Common myeloid progenitor, CD34-positive (primary cell): ENCODE measurements at regions not wholly inside any gene's neighbourhood (a gene's known extent, or its start where the extent isn't known, plus 50 kb on each side); places are given as distances from the start of the nearest gene placed in this dataset.

Experiments
- CTCF ChIA-PET: fragments of 350-600 bp; sonication (Branson Sonifier 250); formaldehyde crosslinking; loops from one replicate; lab custom pipeline; 2021; ENCODE audit warnings: antibody characterized with exemption; lab: Charles Lee
- POLR2A ChIA-PET: fragments of 350-600 bp; sonication (Branson Sonifier 250); formaldehyde crosslinking; loops from one replicate; lab custom pipeline; 2021; ENCODE audit warnings: antibody characterized with exemption; lab: Charles Lee
- DNase-seq, 3 donors: peaks; one replicate each; pipeline versions ENCODE4 v3.0.0 to v3.0.0-alpha.2; 2013
- H3K27ac ChIP-seq, 2 experiments: 1 replicate in 1 of 2; 2 replicates in 1 of 2; pipeline ENCODE4 v1.7.0; 2013; ENCODE audit warnings: inconsistent platforms in 2 of 2, low read length in 2 of 2, mild to moderate bottlenecking in 2 of 2, low read depth in 1 of 2, moderate library complexity in 1 of 2; ENCODE audit not compliant: severe bottlenecking in 2 of 2, insufficient read depth in 1 of 2, poor library complexity in 1 of 2
- H3K27me3 ChIP-seq, 5 experiments: replicated peaks in 2 of 5; 1 replicate in 3 of 5; 2 replicates in 2 of 5; pipeline versions ENCODE4 v1.6.1 to v1.7.0; 2013; ENCODE audit warnings: low read length in 4 of 5, mild to moderate bottlenecking in 2 of 5, moderate library complexity in 2 of 5, inconsistent platforms in 1 of 5; ENCODE audit not compliant: insufficient read depth in 5 of 5, control insufficient read depth in 4 of 5
- H3K36me3 ChIP-seq, 4 experiments: 1 replicate in 2 of 4; 2 replicates in 2 of 4; pipeline versions ENCODE4 v1.6.1 to v1.7.0; 2013; ENCODE audit warnings: low read length in 3 of 4, control low read depth in 1 of 4, mild to moderate bottlenecking in 1 of 4; ENCODE audit not compliant: control insufficient read depth in 4 of 4, insufficient read depth in 4 of 4
- H3K4me1 ChIP-seq, 4 experiments: 1 replicate in 3 of 4; 2 replicates in 1 of 4; pipeline versions ENCODE4 v1.6.1 to v1.7.1; 2013; ENCODE audit warnings: low read length in 3 of 4, mild to moderate bottlenecking in 3 of 4, control low read depth in 1 of 4, inconsistent platforms in 1 of 4, moderate library complexity in 1 of 4; ENCODE audit not compliant: control insufficient read depth in 4 of 4, insufficient read depth in 4 of 4; ENCODE audit errors: control extremely low read depth in 1 of 4
- H3K4me3 ChIP-seq, 7 experiments: 1 replicate in 4 of 7; 2 replicates in 3 of 7; pipeline versions ENCODE4 v1.5.1 to v1.7.0; 2013; ENCODE audit warnings: mild to moderate bottlenecking in 7 of 7, low read length in 6 of 7, moderate library complexity in 6 of 7, inconsistent platforms in 2 of 7, low read depth in 2 of 7, control low read depth in 1 of 7; ENCODE audit not compliant: insufficient read depth in 4 of 7, control insufficient read depth in 1 of 7; ENCODE audit errors: extremely low read depth in 1 of 7
- H3K9me3 ChIP-seq, 5 experiments: 1 replicate in 4 of 5; 2 replicates in 1 of 5; pipeline versions ENCODE4 v1.6.1 to v1.7.1; 2013; ENCODE audit warnings: low read length in 4 of 5, mild to moderate bottlenecking in 2 of 5, inconsistent platforms in 1 of 5, low read depth in 1 of 5, moderate library complexity in 1 of 5; ENCODE audit not compliant: control insufficient read depth in 4 of 5, insufficient read depth in 2 of 5; ENCODE audit errors: control extremely low read depth in 1 of 5
- WGBS: methylation state at CpG from one replicate; pipeline ENCODE4 v1.1.5; 2013; ENCODE audit not compliant: insufficient coverage; 5-methylcytosine and 5-hydroxymethylcytosine counted together

GRCh38 chr5:82649943-82650342, 371.8 kb upstream of the RPS23 start:
- Histone ChIP-seq H3K9me3 (no peaks in the 10 kb centered on the region), H3K4me1 (no peaks in the 10 kb centered on the region)
- 100% methylated on average over 2 of the region's 3 CpGs for WGBS

GRCh38 chr5:82644766-82645165, 366.6 kb upstream of the RPS23 start:
- WGBS: 86% methylated on average over 1 of the region's 4 CpGs
- POLR2A ChIA-PET: no interaction called here

More at GRCh38 chr5:82649943-82650342, 371.8 kb upstream of the RPS23 start:
- Histone ChIP-seq H3K4me3 (no peak overlapping the region), H3K27me3 (no peaks in the 10 kb centered on the region), H3K27ac (no peak overlapping the region), H3K36me3 (no peaks in the 10 kb centered on the region)
- no peak for DNase-seq
- ChIA-PET CTCF (no interaction called here), POLR2A (no interaction called here)

GRCh38 chr5:82644229-82644628, 366.1 kb upstream of the RPS23 start:
- no peak overlapping the region for H3K27ac ChIP-seq
- ChIA-PET POLR2A (interaction anchor here (0.7 kb wide), 1 partner anchor 784 kb away, joined by 3 read pairs; no protein-coding TSS in a partner anchor), CTCF (no interaction called here)
- H3K4me3 ChIP-seq: no peak overlapping the region
- no peaks in the 10 kb centered on the region for H3K36me3 ChIP-seq
- peaks cover 0 to 8% (median 0%) of the 10 kb centered on the region in 4 experiments for H3K4me1 ChIP-seq
- no peaks in the 10 kb centered on the region for H3K9me3 ChIP-seq
- no peaks in the 10 kb centered on the region for H3K27me3 ChIP-seq
- DNase-seq: no peak

More at GRCh38 chr5:82644766-82645165, 366.6 kb upstream of the RPS23 start:
- Histone ChIP-seq H3K9me3 (no peaks in the 10 kb centered on the region), H3K4me3 (no peak overlapping the region), H3K4me1 (peaks cover 0 to 5% (median 0%) of the 10 kb centered on the region in 4 experiments), H3K36me3 (no peaks in the 10 kb centered on the region), H3K27me3 (no peaks in the 10 kb centered on the region), H3K27ac (no peak overlapping the region)
- CTCF ChIA-PET: interaction anchor here (1.0 kb wide), 1 partner anchor 16 kb away, joined by 3 read pairs; no protein-coding TSS in a partner anchor
- DNase-seq: no peak

GRCh38 chr5:82642313-82642712, 364.2 kb upstream of the RPS23 start:
- Histone ChIP-seq H3K9me3 (no peaks in the 10 kb centered on the region), H3K27me3 (no peaks in the 10 kb centered on the region), H3K27ac (no peak overlapping the region), H3K36me3 (no peaks in the 10 kb centered on the region), H3K4me3 (no peak overlapping the region), H3K4me1 (peaks cover 0 to 10% (median 0%) of the 10 kb centered on the region in 4 experiments)
- DNase-seq: no peak
- WGBS: 100% methylated on average over 2 of the region's 3 CpGs
- ChIA-PET CTCF (interaction anchor here (0.8 to 2.7 kb wide), 10 partner anchors 9 to 831 kb away, joined by 3 to 14 read pairs (median 4); partner anchors contain the start of gene RPS23), POLR2A (no interaction called here)

GRCh38 chr5:82641331-82642003, 363.3 kb upstream of the RPS23 start:
- H3K4me1 ChIP-seq: peaks cover 0 to 10% (median 0%) of the 10 kb centered on the region in 4 experiments
- H3K9me3 ChIP-seq: no peaks in the 10 kb centered on the region
- H3K36me3 ChIP-seq: no peaks in the 10 kb centered on the region
- ChIA-PET CTCF (interaction anchor here (0.6 to 2.7 kb wide), 11 partner anchors 9 to 921 kb away, joined by 3 to 14 read pairs (median 4); no protein-coding TSS in a partner anchor), POLR2A (no interaction called here)
- DNase-seq: peak; percentile 74 to 90 (median 84)
- H3K4me3 ChIP-seq: no peak overlapping the region
- H3K27ac ChIP-seq: no peak overlapping the region
- 89% methylated on average over 1 of the region's 4 CpGs for WGBS
- no peaks in the 10 kb centered on the region for H3K27me3 ChIP-seq

- Histone ChIP-seq H3K4me1 (peaks cover 0 to 10% (median 0%) of the 10 kb centered on the region in 4 experiments), H3K27ac (no peak overlapping the region), H3K27me3 (no peaks in the 10 kb centered on the region), H3K36me3 (no peaks in the 10 kb centered on the region), H3K9me3 (no peaks in the 10 kb centered on the region), H3K4me3 (no peak overlapping the region)
- ChIA-PET CTCF (interaction anchor here (0.6 to 2.7 kb wide), 8 partner anchors 10 to 921 kb away, joined by 3 to 14 read pairs (median 4); no protein-coding TSS in a partner anchor), POLR2A (no interaction called here)
- WGBS: 70% methylated on average over 1 of the region's 3 CpGs
- DNase-seq: no peak
Measured at GRCh38 chr5:82640916-82641315, 362.8 kb upstream of the RPS23 start.
